Panc1 (cell line): ENCODE measurements at regions not wholly inside any gene's neighbourhood (a gene's known extent, or its start where the extent isn't known, plus 50 kb on each side); places are given as distances from the start of the nearest gene placed in this dataset.

Experiments used
- ATAC-seq: fragments of 200-7000 bp; cut with Tn5 transposase; 2 replicates; pipeline ENCODE4 v1.9.1; 2020; ENCODE audit warnings: mild to moderate bottlenecking, moderate library complexity
- BruUV-seq: library from RNA; stranded (reverse); fragments of 400-500 nt; replicated peaks from 2 replicates; lab custom pipeline; 2021; lab: Mats Ljungman, UMichigan
- CTCF ChIA-PET: fragments of 300-600 bp; sonication (Branson Sonifier 250); formaldehyde crosslinking; loops from one replicate; lab custom pipeline; 2022; ENCODE audit warnings: antibody characterized with exemption; lab: Charles Lee
- POLR2A ChIA-PET: fragments of 300-600 bp; sonication (Branson Sonifier 250); formaldehyde crosslinking; loops from one replicate; lab custom pipeline; 2022; ENCODE audit warnings: antibody characterized with exemption; lab: Charles Lee
- DNase-seq: peaks from one replicate; pipeline ENCODE4 v3.0.0-alpha.2; 2010; ENCODE audit warnings: low read depth, low spot score
- H3K27ac ChIP-seq: 2 replicates; pipeline ENCODE4 v1.5.1; 2011; ENCODE audit warnings: mild to moderate bottlenecking, low read length, inconsistent platforms
- H3K27me3 ChIP-seq: fragments of 200-500 bp; sonication (Bioruptor generic); 2 replicates; pipeline ENCODE4 v1.6.0; 2014; ENCODE audit warnings: low read length, inconsistent platforms; ENCODE audit not compliant: control insufficient read depth, insufficient read depth
- H3K36me3 ChIP-seq: fragments of 200-500 bp; sonication (Bioruptor generic); 2 replicates; pipeline ENCODE4 v1.5.1; 2014; ENCODE audit warnings: inconsistent platforms, mild to moderate bottlenecking, low read length, moderate library complexity; ENCODE audit not compliant: control insufficient read depth, insufficient read depth
- H3K4me1 ChIP-seq: 2 replicates; pipeline ENCODE4 v1.5.1; 2011; ENCODE audit warnings: inconsistent platforms, mild to moderate bottlenecking, low read length, moderate library complexity; ENCODE audit not compliant: control insufficient read depth, insufficient read depth
- H3K4me3 ChIP-seq, 2 experiments: 2 replicates each; pipeline ENCODE4 v1.5.1; 2011 to 2012; ENCODE audit warnings: low read depth in 2 of 2, low read length in 2 of 2, mild to moderate bottlenecking in 2 of 2, inconsistent platforms in 1 of 2, moderate library complexity in 1 of 2
- H3K9me3 ChIP-seq: fragments of 200-500 bp; sonication (Bioruptor generic); 2 replicates; pipeline ENCODE4 v1.5.1; 2014; ENCODE audit warnings: low read depth, mild to moderate bottlenecking, inconsistent platforms, low read length, moderate library complexity; ENCODE audit not compliant: control insufficient read depth, insufficient read depth
- POLR2AphosphoS5 ChIP-seq: IDR thresholded peaks from 2 replicates; pipeline ENCODE4 v1.6.1; 2012; ENCODE audit warnings: mild to moderate bottlenecking, low read depth, low read length, moderate library complexity
- REST ChIP-seq, 2 experiments: IDR thresholded peaks; 2 replicates each; pipeline ENCODE4 v1.6.1; 2011 to 2012; ENCODE audit warnings: low read depth in 2 of 2, control low read depth in 1 of 2, low read length in 1 of 2, mild to moderate bottlenecking in 1 of 2, moderate library complexity in 1 of 2; ENCODE audit not compliant: insufficient read depth in 1 of 2
- SIN3A ChIP-seq: IDR thresholded peaks from 2 replicates; pipeline ENCODE4 v1.6.1; 2012; ENCODE audit warnings: low read depth, mild to moderate bottlenecking, low read length, moderate library complexity, borderline replicate concordance; ENCODE audit not compliant: insufficient read depth
- TCF7L2 ChIP-seq: IDR thresholded peaks from 2 replicates; pipeline ENCODE4 v1.6.1; 2011; ENCODE audit warnings: mild to moderate bottlenecking, low read depth, low read length, inconsistent platforms
- in situ Hi-C: cut with HindIII; loops from 2 replicates; pipeline ENCODE4 v1.10.0; 2016; ENCODE audit warnings: low sequenced_read_pairs, low pct_unique_long_range_greater_than_20kb
- intact Hi-C: fragments of 100-400 bp; cut with micrococcal nuclease; formaldehyde crosslinking; loops from one replicate; pipeline ENCODE4 v1.10.0; 2022; ENCODE audit not compliant: unreplicated experiment
- TF ChIP-seq, protein P1 (sequence below): fragments of 450-650 bp; IDR thresholded peaks from 2 replicates; pipeline ENCODE4 v1.5.1; 2017; ENCODE audit warnings: mild to moderate bottlenecking

DNA sequence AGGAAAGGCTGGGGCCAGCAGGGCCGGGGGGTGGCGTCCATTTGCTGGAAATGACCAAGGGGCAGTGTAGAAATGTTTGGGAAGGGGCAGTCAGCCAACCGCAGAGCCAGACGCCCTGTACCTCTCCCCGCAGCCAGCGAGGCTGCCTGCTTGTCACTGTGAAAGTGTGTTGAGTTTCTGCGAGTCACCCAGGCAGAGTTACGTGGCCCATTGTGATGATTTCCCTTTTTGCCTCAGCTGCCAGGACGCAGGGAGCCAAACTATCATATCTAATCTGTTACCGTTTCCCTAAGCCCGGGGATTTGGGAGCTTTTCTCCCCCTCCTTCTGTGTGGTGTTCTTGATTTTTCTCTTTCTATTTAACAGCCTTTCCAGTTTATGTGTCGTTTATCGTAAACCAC, 67.9 kb upstream of the STX16 start:
- DNase-seq (no peak), ATAC-seq (no peak)
- no peak overlapping the region for H3K4me3 ChIP-seq
- H3K4me1 ChIP-seq = no peaks in the 10 kb centered on the region
- in situ Hi-C loops = no loop called here
- intact Hi-C loops = no loop called here
- H3K36me3 ChIP-seq = no peaks in the 10 kb centered on the region
- H3K27me3 ChIP-seq = no peaks in the 10 kb centered on the region
- no peak overlapping the region for H3K27ac ChIP-seq
- no peaks in the 10 kb centered on the region for H3K9me3 ChIP-seq
- ChIA-PET CTCF (no interaction called here), POLR2A (no interaction called here)
- TF ChIP-seq TCF7L2 (no peak), REST (IDR thresholded peaks at IDR 0.05; ENCODE audit: insufficient read depth in 1 of 2, low read depth in 2 of 2, low read length in 1 of 2) (no peak)
- no TSS peak for BruUV-seq

- no TSS peak for BruUV-seq
- in situ Hi-C loops = no loop called here
- H3K9me3 ChIP-seq = no peaks in the 10 kb centered on the region
- CTCF ChIA-PET = no interaction called here
- no peak overlapping the region for H3K4me3 ChIP-seq
- H3K27me3 ChIP-seq = no peaks in the 10 kb centered on the region; the same call in 1 of the 2 replicates
- intact Hi-C loops = no loop called here
- no peak for ATAC-seq
- POLR2A ChIA-PET = no interaction called here
- no peaks in the 10 kb centered on the region for H3K4me1 ChIP-seq
- TF ChIP-seq REST (IDR thresholded peaks at IDR 0.05; ENCODE audit: insufficient read depth in 1 of 2, low read depth in 2 of 2, low read length in 1 of 2) (no peak), POLR2AphosphoS5 (no peak), SIN3A (no peak), TCF7L2 (no peak)
- TF ChIP-seq, protein P1, sequence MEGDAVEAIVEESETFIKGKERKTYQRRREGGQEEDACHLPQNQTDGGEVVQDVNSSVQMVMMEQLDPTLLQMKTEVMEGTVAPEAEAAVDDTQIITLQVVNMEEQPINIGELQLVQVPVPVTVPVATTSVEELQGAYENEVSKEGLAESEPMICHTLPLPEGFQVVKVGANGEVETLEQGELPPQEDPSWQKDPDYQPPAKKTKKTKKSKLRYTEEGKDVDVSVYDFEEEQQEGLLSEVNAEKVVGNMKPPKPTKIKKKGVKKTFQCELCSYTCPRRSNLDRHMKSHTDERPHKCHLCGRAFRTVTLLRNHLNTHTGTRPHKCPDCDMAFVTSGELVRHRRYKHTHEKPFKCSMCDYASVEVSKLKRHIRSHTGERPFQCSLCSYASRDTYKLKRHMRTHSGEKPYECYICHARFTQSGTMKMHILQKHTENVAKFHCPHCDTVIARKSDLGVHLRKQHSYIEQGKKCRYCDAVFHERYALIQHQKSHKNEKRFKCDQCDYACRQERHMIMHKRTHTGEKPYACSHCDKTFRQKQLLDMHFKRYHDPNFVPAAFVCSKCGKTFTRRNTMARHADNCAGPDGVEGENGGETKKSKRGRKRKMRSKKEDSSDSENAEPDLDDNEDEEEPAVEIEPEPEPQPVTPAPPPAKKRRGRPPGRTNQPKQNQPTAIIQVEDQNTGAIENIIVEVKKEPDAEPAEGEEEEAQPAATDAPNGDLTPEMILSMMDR = no peak
- H3K27ac ChIP-seq = no peak overlapping the region
- H3K36me3 ChIP-seq = no peaks in the 10 kb centered on the region
- no peak for DNase-seq
Measured at GRCh38 chr20:58580474-58580835, 65.3 kb upstream of the APCDD1L start.
